GM23338 (cell line): ENCODE measurements at regions not wholly inside any gene's neighbourhood (a gene's known extent, or its start where the extent isn't known, plus 50 kb on each side); places are given as distances from the start of the nearest gene placed in this dataset.

Experiments used
- ATAC-seq: fragments of 200-7000 bp; cut with Tn5 transposase; 3 replicates; pipeline ENCODE4 v1.9.1; 2020
- DNase-seq: peaks from one replicate; pipeline ENCODE4 v3.0.0-alpha.2; 2015; ENCODE audit warnings: low spot score
- H2AFZ ChIP-seq: fragments of 200-600 bp; sonication (generic); 2 replicates; pipeline ENCODE4 v1.8.0; 2016; ENCODE audit warnings: antibody characterized with exemption, mild to moderate bottlenecking, moderate library complexity
- H3F3A ChIP-seq: fragments of 200-600 bp; sonication (generic); replicated peaks from 2 replicates; pipeline ENCODE4 v1.8.0; 2017; ENCODE audit warnings: antibody characterized with exemption, mixed run types, low read depth
- H3K27ac ChIP-seq: fragments of 200-600 bp; sonication (generic); 2 replicates; pipeline ENCODE4 v1.6.1; 2016; ENCODE audit warnings: low read depth
- H3K27me3 ChIP-seq: fragments of 200-600 bp; sonication (generic); 2 replicates; pipeline ENCODE4 v1.8.0; 2016; ENCODE audit warnings: mild to moderate bottlenecking, mixed run types, moderate library complexity; ENCODE audit not compliant: insufficient read depth
- H3K36me3 ChIP-seq: fragments of 200-600 bp; sonication (generic); 2 replicates; pipeline ENCODE4 v1.8.0; 2016; ENCODE audit warnings: mild to moderate bottlenecking; ENCODE audit not compliant: insufficient read depth
- H3K4me1 ChIP-seq: fragments of 200-600 bp; sonication (generic); 2 replicates; pipeline ENCODE4 v1.8.0; 2016; ENCODE audit warnings: mild to moderate bottlenecking, moderate library complexity; ENCODE audit not compliant: insufficient read depth
- H3K4me2 ChIP-seq: fragments of 200-600 bp; sonication (generic); 2 replicates; pipeline ENCODE4 v1.7.1; 2017; ENCODE audit warnings: mixed run types
- H3K4me3 ChIP-seq: fragments of 200-600 bp; sonication (generic); 2 replicates; pipeline ENCODE4 v1.6.1; 2016; ENCODE audit warnings: mixed run types
- H3K79me2 ChIP-seq: fragments of 200-600 bp; sonication (generic); replicated peaks from 2 replicates; pipeline ENCODE4 v1.8.0; 2017; ENCODE audit warnings: mild to moderate bottlenecking; ENCODE audit not compliant: insufficient read depth
- H3K9me2 ChIP-seq: fragments of 200-600 bp; sonication (generic); 2 replicates; pipeline ENCODE4 v1.8.0; 2017; ENCODE audit not compliant: insufficient read depth
- H4K20me1 ChIP-seq: fragments of 200-600 bp; sonication (generic); replicated peaks from 2 replicates; pipeline ENCODE4 v1.8.0; 2017; ENCODE audit warnings: mild to moderate bottlenecking; ENCODE audit not compliant: insufficient read depth
- H3K27ac Mint-ChIP-seq: 2 replicates; pipeline ENCODE4 v1.8.0; 2020; ENCODE audit warnings: inconsistent platforms, mild to moderate bottlenecking, moderate library complexity, mixed read lengths
- H3K27me3 Mint-ChIP-seq: 3 replicates; pipeline ENCODE4 v1.8.0; 2022; ENCODE audit warnings: low read depth, mild to moderate bottlenecking, moderate library complexity, mixed read lengths, inconsistent platforms; ENCODE audit not compliant: insufficient read depth, poor library complexity
- H3K36me3 Mint-ChIP-seq: 3 replicates; pipeline ENCODE4 v1.8.0; 2021; ENCODE audit warnings: low read depth, mild to moderate bottlenecking, inconsistent platforms, moderate library complexity, mixed read lengths
- H3K4me1 Mint-ChIP-seq: 3 replicates; pipeline ENCODE4 v1.8.0; 2020; ENCODE audit warnings: mild to moderate bottlenecking, inconsistent platforms, mixed read lengths
- H3K4me3 Mint-ChIP-seq: 3 replicates; pipeline ENCODE4 v1.8.0; 2021; ENCODE audit warnings: moderate library complexity, mild to moderate bottlenecking, inconsistent platforms, mixed read lengths
- H3K9me3 Mint-ChIP-seq: 3 replicates; pipeline ENCODE4 v1.8.0; 2020; ENCODE audit warnings: moderate library complexity, mild to moderate bottlenecking, inconsistent platforms, mixed read lengths
- CREB1 ChIP-seq: fragments of 250-450 bp; sonication (Bioruptor Pico); IDR thresholded peaks from 2 replicates; pipeline ENCODE4 v1.5.0; 2020; ENCODE audit warnings: low read depth, mild to moderate bottlenecking, moderate library complexity
- ETS1 ChIP-seq: IDR thresholded peaks from 2 replicates; pipeline ENCODE4 v1.6.1; 2016; ENCODE audit warnings: antibody characterized with exemption
- EZH2 ChIP-seq: fragments of 200-600 bp; sonication (generic); IDR thresholded peaks from one replicate; pipeline ENCODE4 v1.8.0; 2017; ENCODE audit warnings: antibody characterized with exemption, mild to moderate bottlenecking, low read depth; ENCODE audit not compliant: unreplicated experiment
- EZH2phosphoT487 ChIP-seq: fragments of 200-600 bp; sonication (generic); IDR thresholded peaks from one replicate; pipeline ENCODE4 v1.8.1; 2018; ENCODE audit warnings: antibody characterized with exemption; ENCODE audit not compliant: unreplicated experiment
- JUNB ChIP-seq: IDR thresholded peaks from one replicate; pipeline ENCODE4 v1.6.1; 2016; ENCODE audit warnings: antibody characterized with exemption; ENCODE audit not compliant: unreplicated experiment
- NANOG ChIP-seq: IDR thresholded peaks from 2 replicates; pipeline ENCODE4 v1.6.1; 2016; ENCODE audit warnings: antibody characterized with exemption, borderline replicate concordance
- POLR2AphosphoS5 ChIP-seq: IDR thresholded peaks from 2 replicates; pipeline ENCODE4 v1.6.1; 2016; ENCODE audit warnings: antibody characterized with exemption, low read depth
- STAT1 ChIP-seq: IDR thresholded peaks from one replicate; pipeline ENCODE4 v1.6.1; 2016; ENCODE audit warnings: antibody characterized with exemption; ENCODE audit not compliant: unreplicated experiment
- ZNF114 ChIP-seq: fragments of 250-450 bp; sonication (Bioruptor Pico); IDR thresholded peaks from 2 replicates; pipeline ENCODE4 v1.5.0; 2020; ENCODE audit warnings: mild to moderate bottlenecking, moderate library complexity
- ZNF331 ChIP-seq: fragments of 250-450 bp; sonication (Bioruptor Pico); IDR thresholded peaks from 2 replicates; pipeline ENCODE4 v1.5.0; 2020; ENCODE audit warnings: low read depth, mild to moderate bottlenecking, moderate library complexity
- ZNF462 ChIP-seq: fragments of 250-450 bp; sonication (Bioruptor Pico); IDR thresholded peaks from 2 replicates; pipeline ENCODE4 v1.5.0; 2020; ENCODE audit warnings: mild to moderate bottlenecking, moderate library complexity

GRCh38 chr6:139919107-139920026, 544.9 kb upstream of the CITED2 start (continued):
- TF ChIP-seq ZNF462 (CRISPR knock-in tag) = no peak
- TF ChIP-seq ETS1 = no peak
- TF ChIP-seq EZH2phosphoT487 = no peak
- no peak for TF ChIP-seq ZNF114

GRCh38 chr6:139917951-139918630, 543.6 kb upstream of the CITED2 start:
- Histone ChIP-seq H3K79me2 (no peaks in the 10 kb centered on the region), H3K4me2 (no peak overlapping the region)
- no peak for TF ChIP-seq ZNF331 (CRISPR knock-in tag)
- no peak for TF ChIP-seq POLR2AphosphoS5
- TF ChIP-seq NANOG = no peak
- no peak for TF ChIP-seq EZH2
- TF ChIP-seq STAT1 = no peak
- no peak for TF ChIP-seq JUNB
- no peak for TF ChIP-seq CREB1 (CRISPR knock-in tag)
- TF ChIP-seq ETS1 = no peak

More at GRCh38 chr6:139917951-139918630, 543.6 kb upstream of the CITED2 start:
- peaks cover 2% of the 10 kb centered on the region for H3K27me3 Mint-ChIP-seq
- no peak overlapping the region for H3K27ac Mint-ChIP-seq
- H3K4me3 ChIP-seq = no peak overlapping the region
- peak overlapping the region; percentile 47; the same call in 1 of the 2 replicates for H2AFZ ChIP-seq
- H3K27me3 ChIP-seq = no peaks in the 10 kb centered on the region
- no peak overlapping the region for H3K27ac ChIP-seq
- peaks cover 6% of the 10 kb centered on the region; the same call in 1 of the 2 replicates for H3K4me1 ChIP-seq
- no peaks in the 10 kb centered on the region for H3F3A ChIP-seq
- H3K4me3 Mint-ChIP-seq = no peak overlapping the region
- peaks cover 17% of the 10 kb centered on the region for H3K4me1 Mint-ChIP-seq
- no peaks in the 10 kb centered on the region; the same call in 2 of the 3 replicates for H3K9me3 Mint-ChIP-seq
- H3K9me2 ChIP-seq = peaks cover 14% of the 10 kb centered on the region; the same call in 1 of the 2 replicates
- peaks cover 5% of the 10 kb centered on the region for H3K36me3 Mint-ChIP-seq
- no peaks in the 10 kb centered on the region for H4K20me1 ChIP-seq
- ATAC-seq (no peak), DNase-seq (no peak)
- no peaks in the 10 kb centered on the region for H3K36me3 ChIP-seq
